A673 (cell line): ENCODE measurements at regions not wholly inside any gene's neighbourhood (a gene's known extent, or its start where the extent isn't known, plus 50 kb on each side); places are given as distances from the start of the nearest gene placed in this dataset.

Experiments
- BruUV-seq: library from RNA; stranded (reverse); fragments of 400-500 nt; replicated peaks from 2 replicates; lab custom pipeline; 2021; lab: Mats Ljungman, UMichigan
- CTCF ChIA-PET: fragments of 300-600 bp; sonication (Branson Sonifier 250); formaldehyde crosslinking; loops from one replicate; lab custom pipeline; 2022; ENCODE audit warnings: antibody characterized with exemption; lab: Charles Lee
- POLR2A ChIA-PET: fragments of 300-600 bp; sonication (Branson Sonifier 250); formaldehyde crosslinking; loops from one replicate; lab custom pipeline; 2022; ENCODE audit warnings: antibody characterized with exemption; ENCODE audit not compliant: low non-redundant PET; lab: Charles Lee
- DNase-seq: peaks from one replicate; pipeline ENCODE4 v3.0.0-alpha.2; 2015; ENCODE audit warnings: low spot score
- H3K27ac ChIP-seq: fragments of 200-600 bp; sonication (generic); 2 replicates; pipeline ENCODE4 v1.5.1; 2016; ENCODE audit warnings: mixed run types, low read depth, mild to moderate bottlenecking, mixed read lengths, antibody characterized with exemption, low read length; ENCODE audit not compliant: poor library complexity, severe bottlenecking
- H3K27me3 ChIP-seq: fragments of 200-600 bp; sonication (generic); replicated peaks from 2 replicates; pipeline ENCODE4 v1.6.1; 2017; ENCODE audit warnings: mixed run types, low read depth, mild to moderate bottlenecking, mixed read lengths, antibody characterized with exemption, low read length; ENCODE audit not compliant: insufficient read depth, poor library complexity
- H3K36me3 ChIP-seq: fragments of 200-600 bp; sonication (generic); 2 replicates; pipeline ENCODE4 v1.6.1; 2016; ENCODE audit warnings: mixed run types, mild to moderate bottlenecking, mixed read lengths, antibody characterized with exemption, low read length; ENCODE audit not compliant: insufficient read depth, poor library complexity, severe bottlenecking
- H3K4me1 ChIP-seq: fragments of 200-600 bp; sonication (generic); 2 replicates; pipeline ENCODE4 v1.6.1; 2017; ENCODE audit warnings: mixed run types, mild to moderate bottlenecking, mixed read lengths, antibody characterized with exemption, low read length; ENCODE audit not compliant: insufficient read depth, poor library complexity, severe bottlenecking
- H3K4me3 ChIP-seq: fragments of 200-600 bp; sonication (generic); 2 replicates; pipeline ENCODE4 v1.5.1; 2016; ENCODE audit warnings: low read depth, mixed run types, mild to moderate bottlenecking, mixed read lengths, low read length; ENCODE audit not compliant: poor library complexity, severe bottlenecking
- H3K9me3 ChIP-seq: fragments of 200-600 bp; sonication (generic); 2 replicates; pipeline ENCODE4 v1.6.1; 2016; ENCODE audit warnings: mixed run types, low read depth, mild to moderate bottlenecking, mixed read lengths, antibody characterized with exemption, low read length; ENCODE audit not compliant: poor library complexity, severe bottlenecking
- CTCF ChIP-seq: fragments of 300-800, 200-600 bp; sonication (generic); conservative IDR thresholded peaks from 2 replicates; pipeline ENCODE4 v1.5.1; 2017; ENCODE audit warnings: low read depth, mild to moderate bottlenecking, antibody characterized with exemption, low read length, moderate library complexity, mixed read lengths
- EZH2 ChIP-seq: fragments of 200-600 bp; sonication (generic); IDR thresholded peaks from 2 replicates; pipeline ENCODE4 v1.6.1; 2017; ENCODE audit warnings: borderline replicate concordance, low read depth, mild to moderate bottlenecking, mixed read lengths, antibody characterized with exemption, low read length; ENCODE audit not compliant: poor library complexity, severe bottlenecking
- intact Hi-C: fragments of 100-400 bp; cut with micrococcal nuclease; formaldehyde crosslinking; loops from one replicate; pipeline ENCODE4 v1.10.0; 2022; ENCODE audit not compliant: unreplicated experiment

DNA sequence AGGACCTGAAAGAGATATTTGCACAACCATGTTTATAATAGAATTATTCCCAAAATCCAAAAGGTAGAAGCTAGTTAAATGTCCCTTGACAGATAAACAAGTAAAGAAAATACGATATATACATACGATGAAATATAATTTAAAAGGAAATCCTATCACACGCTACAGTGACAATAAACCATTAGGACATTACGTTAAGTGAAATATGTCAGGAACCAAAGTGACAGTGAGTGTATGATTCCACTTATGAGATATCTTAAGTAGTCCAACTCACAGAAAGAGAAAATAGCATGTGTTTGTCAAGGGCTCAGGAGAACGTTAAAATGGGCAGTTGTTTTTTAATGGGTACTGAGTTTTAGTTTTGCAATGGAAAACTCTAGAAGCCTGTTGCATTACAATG is 212.7 kb upstream of the PMFBP1 start:
- H3K9me3 ChIP-seq = peaks cover 13% of the 10 kb centered on the region
- no peak overlapping the region for H3K27ac ChIP-seq
- no peaks in the 10 kb centered on the region for H3K27me3 ChIP-seq
- ChIA-PET POLR2A (no interaction called here), CTCF (no interaction called here)
- intact Hi-C loops = no loop called here
- TF ChIP-seq CTCF (no peak), EZH2 (no peak)
- no peaks in the 10 kb centered on the region for H3K36me3 ChIP-seq
- DNase-seq = no peak
- H3K4me1 ChIP-seq = no peaks in the 10 kb centered on the region
- no TSS peak for BruUV-seq
- H3K4me3 ChIP-seq = no peak overlapping the region

- Histone ChIP-seq H3K4me3 (no peak overlapping the region), H3K27ac (no peak overlapping the region), H3K4me1 (no peaks in the 10 kb centered on the region), H3K27me3 (no peaks in the 10 kb centered on the region), H3K36me3 (no peaks in the 10 kb centered on the region), H3K9me3 (no peaks in the 10 kb centered on the region)
- no TSS peak for BruUV-seq
- DNase-seq = no peak
- POLR2A ChIA-PET = no interaction called here
- intact Hi-C loops = no loop called here
- TF ChIP-seq EZH2 (no peak), CTCF (no peak)
- CTCF ChIA-PET = no interaction called here
Measured at GRCh38 chr16:72380283-72380682, 208.3 kb upstream of the PMFBP1 start.

DNA sequence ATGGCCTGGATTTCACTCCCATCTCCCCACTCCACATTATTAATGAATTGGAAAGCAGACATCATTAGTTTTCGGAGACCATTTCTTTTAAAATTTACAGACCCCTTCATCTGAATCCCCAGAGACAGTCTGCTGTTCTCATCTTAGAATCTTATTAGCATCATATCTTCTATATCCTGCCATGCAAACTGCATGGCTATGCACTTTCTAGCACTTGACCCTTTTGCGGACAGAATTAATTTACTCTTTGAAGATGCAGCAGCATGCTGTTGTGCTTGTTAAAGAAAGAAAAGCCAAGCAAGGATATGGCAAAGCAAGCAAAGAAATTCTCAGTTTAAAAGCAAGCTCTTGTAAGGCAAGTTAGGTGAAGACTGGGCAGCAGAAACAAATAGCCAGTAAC is 201.2 kb upstream of the PMFBP1 start:
- no peak for DNase-seq
- no TSS peak for BruUV-seq

More for the DNA sequence above, 201.2 kb upstream of the PMFBP1 start:
- H3K4me1 ChIP-seq = no peaks in the 10 kb centered on the region
- POLR2A ChIA-PET = no interaction called here
- H3K9me3 ChIP-seq = no peaks in the 10 kb centered on the region
- TF ChIP-seq EZH2 (no peak), CTCF (no peak)
- H3K36me3 ChIP-seq = no peaks in the 10 kb centered on the region
- no peak overlapping the region for H3K4me3 ChIP-seq
- intact Hi-C loops = no loop called here
- CTCF ChIA-PET = no interaction called here
- H3K27ac ChIP-seq = no peak overlapping the region
- no peaks in the 10 kb centered on the region for H3K27me3 ChIP-seq
